Natural killer cell (primary cell): ENCODE measurements at regions not wholly inside any gene's neighbourhood (a gene's known extent, or its start where the extent isn't known, plus 50 kb on each side); places are given as distances from the start of the nearest gene placed in this dataset.

Experiments used
- ATAC-seq, 3 donors: fragments of 150-1000 bp in 2 of 3; fragments of 200-7000 bp in 1 of 3; cut with Tn5 transposase; 1 replicate in 1 of 3; 2 replicates in 2 of 3; pipeline ENCODE4 v1.10.0; 2021; ENCODE audit warnings: mild to moderate bottlenecking in 2 of 3, moderate library complexity in 2 of 3
- DNase-seq, 2 donors: peaks; one replicate each; pipeline versions ENCODE4 v3.0.0 to v3.0.0-alpha.2; 2013 to 2021; ENCODE audit warnings: mixed read lengths in 1 of 2
- H3K27ac ChIP-seq: one replicate; pipeline ENCODE4 v1.5.1; 2013; ENCODE audit warnings: mild to moderate bottlenecking, low read length
- H3K27me3 ChIP-seq: one replicate; pipeline ENCODE4 v1.6.1; 2013; ENCODE audit warnings: low read length; ENCODE audit not compliant: control insufficient read depth, insufficient read depth
- H3K36me3 ChIP-seq: one replicate; pipeline ENCODE4 v1.6.1; 2013; ENCODE audit warnings: low read length; ENCODE audit not compliant: control insufficient read depth, insufficient read depth
- H3K4me1 ChIP-seq: one replicate; pipeline ENCODE4 v1.6.1; 2013; ENCODE audit warnings: low read length; ENCODE audit not compliant: control insufficient read depth, insufficient read depth
- H3K4me3 ChIP-seq: one replicate; pipeline ENCODE4 v1.5.1; 2013; ENCODE audit warnings: low read length
- H3K9me3 ChIP-seq: one replicate; pipeline ENCODE4 v1.6.1; 2013; ENCODE audit warnings: low read length; ENCODE audit not compliant: control insufficient read depth, insufficient read depth
- H3K27ac Mint-ChIP-seq, 2 donors: one replicate each; pipeline ENCODE4 v1.8.0; 2022; ENCODE audit warnings: mild to moderate bottlenecking in 2 of 2, mixed read lengths in 2 of 2, moderate library complexity in 1 of 2
- H3K27me3 Mint-ChIP-seq, 2 donors: one replicate each; pipeline ENCODE4 v1.8.0; 2022; ENCODE audit warnings: low read depth in 2 of 2, mixed read lengths in 2 of 2
- H3K36me3 Mint-ChIP-seq: one replicate; pipeline ENCODE4 v1.8.0; 2022; ENCODE audit warnings: mixed read lengths
- H3K4me1 Mint-ChIP-seq, 2 donors: one replicate each; pipeline ENCODE4 v1.8.0; 2022; ENCODE audit warnings: mixed read lengths in 2 of 2
- H3K4me3 Mint-ChIP-seq: one replicate; pipeline ENCODE4 v1.8.0; 2022; ENCODE audit warnings: mild to moderate bottlenecking, moderate library complexity, mixed read lengths
- H3K9me3 Mint-ChIP-seq, 2 donors: one replicate each; pipeline ENCODE4 v1.8.0; 2022; ENCODE audit warnings: mixed read lengths in 2 of 2
- WGBS: methylation state at CpG from one replicate; pipeline ENCODE4 v1.1.7; 2013; ENCODE audit warnings: missing lambda C conversion rate; ENCODE audit not compliant: insufficient coverage; 5-methylcytosine and 5-hydroxymethylcytosine counted together
- intact Hi-C: fragments of 100-400 bp; cut with micrococcal nuclease; formaldehyde crosslinking; loops from one replicate; pipeline ENCODE4 v1.14.2; 2022
- TF ChIP-seq, protein P1 (sequence below): fragments of 200-600 bp; IDR thresholded peaks from one replicate; pipeline ENCODE4 v1.8.0; 2022; ENCODE audit warnings: antibody characterized with exemption

DNA sequence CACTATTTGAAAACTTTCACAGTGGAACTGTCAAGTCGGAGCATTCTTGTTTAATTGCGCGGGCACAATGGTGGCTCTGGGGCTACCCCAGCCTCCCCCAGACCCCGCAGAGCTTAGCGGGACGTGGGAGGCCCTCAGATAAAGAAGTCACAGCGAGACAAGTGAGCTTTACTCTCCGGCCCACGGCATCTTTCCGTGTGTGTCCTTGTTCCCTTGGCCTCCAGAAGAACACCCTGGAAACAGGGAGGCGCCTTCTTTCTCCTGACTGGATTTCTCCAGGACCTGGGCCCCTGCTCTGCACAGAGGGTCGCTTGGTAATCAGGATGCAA is 382.8 kb downstream of the RRAGC start:
- ATAC-seq (no peak), DNase-seq (no peak)
- Mint-ChIP-seq H3K27ac (no peak overlapping the region), H3K36me3 (no peaks in the 10 kb centered on the region), H3K4me1 (peaks cover 0 to 6% of the 10 kb centered on the region in 2 donors), H3K27me3 (peaks cover 45 to 81% of the 10 kb centered on the region in 2 donors), H3K4me3 (no peak overlapping the region), H3K9me3 (no peaks in the 10 kb centered on the region)
- H3K9me3 ChIP-seq, result peaks cover 3% of the 10 kb centered on the region
- TF ChIP-seq, protein P1, sequence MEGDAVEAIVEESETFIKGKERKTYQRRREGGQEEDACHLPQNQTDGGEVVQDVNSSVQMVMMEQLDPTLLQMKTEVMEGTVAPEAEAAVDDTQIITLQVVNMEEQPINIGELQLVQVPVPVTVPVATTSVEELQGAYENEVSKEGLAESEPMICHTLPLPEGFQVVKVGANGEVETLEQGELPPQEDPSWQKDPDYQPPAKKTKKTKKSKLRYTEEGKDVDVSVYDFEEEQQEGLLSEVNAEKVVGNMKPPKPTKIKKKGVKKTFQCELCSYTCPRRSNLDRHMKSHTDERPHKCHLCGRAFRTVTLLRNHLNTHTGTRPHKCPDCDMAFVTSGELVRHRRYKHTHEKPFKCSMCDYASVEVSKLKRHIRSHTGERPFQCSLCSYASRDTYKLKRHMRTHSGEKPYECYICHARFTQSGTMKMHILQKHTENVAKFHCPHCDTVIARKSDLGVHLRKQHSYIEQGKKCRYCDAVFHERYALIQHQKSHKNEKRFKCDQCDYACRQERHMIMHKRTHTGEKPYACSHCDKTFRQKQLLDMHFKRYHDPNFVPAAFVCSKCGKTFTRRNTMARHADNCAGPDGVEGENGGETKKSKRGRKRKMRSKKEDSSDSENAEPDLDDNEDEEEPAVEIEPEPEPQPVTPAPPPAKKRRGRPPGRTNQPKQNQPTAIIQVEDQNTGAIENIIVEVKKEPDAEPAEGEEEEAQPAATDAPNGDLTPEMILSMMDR, result no peak
- H3K36me3 ChIP-seq, result no peaks in the 10 kb centered on the region
- H3K4me1 ChIP-seq, result no peaks in the 10 kb centered on the region
- peak overlapping the region; percentile 47 for H3K27ac ChIP-seq
- intact Hi-C loops, result no loop called here
- H3K4me3 ChIP-seq, result peak overlapping the region; percentile 13
- WGBS, result 42% methylated on average over 12 of the region's 12 CpGs
- H3K27me3 ChIP-seq, result peaks cover 7% of the 10 kb centered on the region

DNA sequence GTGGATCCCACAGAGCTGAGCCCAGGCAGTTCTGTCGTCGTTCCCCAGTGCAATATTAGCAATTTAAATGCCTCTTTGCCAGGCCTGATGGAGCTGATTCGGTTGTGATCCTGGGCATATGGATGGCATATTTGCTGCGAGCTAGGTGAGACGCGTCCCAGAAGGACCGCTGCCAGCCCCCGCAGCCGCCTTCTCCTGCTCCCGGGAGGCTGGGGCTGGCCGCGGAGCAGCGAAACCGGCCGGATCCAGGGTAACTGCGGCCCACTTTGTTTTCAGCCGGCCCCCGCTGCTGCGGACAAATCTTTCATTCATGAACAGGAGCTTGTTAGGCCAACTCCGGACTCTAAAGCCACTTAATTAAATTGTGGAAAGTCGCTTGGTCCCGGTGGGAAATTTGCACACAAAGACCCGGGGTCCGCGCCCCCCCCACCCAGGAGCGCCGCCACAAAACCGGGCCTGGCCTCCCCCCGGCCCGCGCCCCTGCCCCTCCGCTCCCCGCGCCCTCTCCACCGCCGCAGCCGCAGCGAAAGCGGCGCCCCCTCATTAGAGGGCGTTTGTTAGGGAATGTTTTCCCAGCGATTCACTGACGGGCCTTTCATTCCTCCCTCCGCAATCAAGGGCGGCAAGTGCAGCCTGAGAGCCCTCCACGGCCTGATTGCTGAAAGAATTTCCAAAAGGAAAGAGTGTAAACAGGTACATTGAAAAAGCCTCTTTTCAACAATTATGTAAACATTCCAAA is 383.3 kb downstream of the RRAGC start:
- Mint-ChIP-seq H3K4me3 (no peak overlapping the region), H3K27ac (no peak overlapping the region), H3K36me3 (no peaks in the 10 kb centered on the region), H3K4me1 (peaks cover 0 to 6% of the 10 kb centered on the region in 2 donors), H3K9me3 (no peaks in the 10 kb centered on the region), H3K27me3 (peaks cover 43 to 80% of the 10 kb centered on the region in 2 donors)
- no peak for ATAC-seq
- Histone ChIP-seq H3K27me3 (peaks cover 7% of the 10 kb centered on the region), H3K9me3 (peaks cover 3% of the 10 kb centered on the region), H3K36me3 (no peaks in the 10 kb centered on the region), H3K27ac (peak overlapping the region; percentile 95), H3K4me1 (no peaks in the 10 kb centered on the region), H3K4me3 (peak overlapping the region; percentile 40)
- 10% methylated on average over 46 of the region's 46 CpGs for WGBS
- TF ChIP-seq, protein P1, result no peak
- intact Hi-C loops, result no loop called here
- DNase-seq, result no peak

DNA sequence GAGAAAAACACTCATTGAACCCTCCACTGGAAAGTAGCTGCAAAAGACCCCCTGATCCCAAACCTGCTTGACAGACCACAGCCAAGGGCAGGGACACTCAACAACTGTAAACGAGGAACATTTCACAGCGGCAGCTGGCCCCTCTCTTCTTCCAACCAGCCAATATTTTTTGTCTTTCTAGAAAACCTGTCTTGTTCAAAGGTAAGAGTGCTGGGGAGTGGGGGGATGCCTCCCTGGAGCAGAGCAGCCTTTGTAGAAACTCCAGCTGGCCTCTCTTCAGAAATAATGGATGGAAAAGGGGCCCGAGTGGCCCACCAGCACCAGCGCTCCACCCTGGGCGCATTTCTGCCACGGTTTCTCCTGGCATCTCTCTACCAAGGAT is 384.0 kb downstream of the RRAGC start:
- peaks cover 44 to 80% of the 10 kb centered on the region in 2 donors for H3K27me3 Mint-ChIP-seq
- no peak overlapping the region for H3K27ac Mint-ChIP-seq
- TF ChIP-seq, protein P1, result no peak
- DNase-seq (no peak), ATAC-seq (no peak)
- H3K4me3 Mint-ChIP-seq, result no peak overlapping the region
- Histone ChIP-seq H3K27me3 (peaks cover 9% of the 10 kb centered on the region), H3K4me1 (no peaks in the 10 kb centered on the region), H3K9me3 (peaks cover 3% of the 10 kb centered on the region), H3K4me3 (peak overlapping the region; percentile 40), H3K36me3 (no peaks in the 10 kb centered on the region), H3K27ac (peak overlapping the region; percentile 95)
- peaks cover 0 to 6% of the 10 kb centered on the region in 2 donors for H3K4me1 Mint-ChIP-seq
- H3K36me3 Mint-ChIP-seq, result no peaks in the 10 kb centered on the region
- intact Hi-C loops, result no loop called here
- 51% methylated on average over 4 of the region's 6 CpGs for WGBS
- H3K9me3 Mint-ChIP-seq, result no peaks in the 10 kb centered on the region
